Mesodermal cell (in vitro differentiated cells): ENCODE measurements at regions not wholly inside any gene's neighbourhood (a gene's known extent, or its start where the extent isn't known, plus 50 kb on each side); places are given as distances from the start of the nearest gene placed in this dataset.

ENCODE experiments used
- H3K27ac ChIP-seq: 2 replicates; pipeline ENCODE4 v1.7.0; 2013; ENCODE audit warnings: mild to moderate bottlenecking, low read depth, low read length, moderate library complexity; ENCODE audit not compliant: severe bottlenecking
- H3K36me3 ChIP-seq: 2 replicates; pipeline ENCODE4 v1.7.1; 2013; ENCODE audit warnings: mild to moderate bottlenecking, low read length, moderate library complexity; ENCODE audit not compliant: control insufficient read depth, insufficient read depth
- H3K4me1 ChIP-seq: one replicate; pipeline ENCODE4 v1.7.1; 2013; ENCODE audit warnings: mild to moderate bottlenecking, low read length; ENCODE audit not compliant: insufficient read depth, control insufficient read depth, poor library complexity, severe bottlenecking
- H3K4me3 ChIP-seq: 2 replicates; pipeline ENCODE4 v1.7.0; 2013; ENCODE audit warnings: low read length, control low read depth, mild to moderate bottlenecking; ENCODE audit not compliant: insufficient read depth, poor library complexity, severe bottlenecking; ENCODE audit errors: extremely low read depth
- H3K9me3 ChIP-seq: 2 replicates; pipeline ENCODE4 v1.7.1; 2013; ENCODE audit warnings: mild to moderate bottlenecking, low read length, moderate library complexity; ENCODE audit not compliant: control insufficient read depth
- WGBS, 2 experiments: methylation state at CpG; one replicate each; pipeline ENCODE4 v1.1.5; 2013; ENCODE audit warnings: missing lambda C conversion rate in 2 of 2; ENCODE audit not compliant: insufficient coverage in 2 of 2; 5-methylcytosine and 5-hydroxymethylcytosine counted together

DNA sequence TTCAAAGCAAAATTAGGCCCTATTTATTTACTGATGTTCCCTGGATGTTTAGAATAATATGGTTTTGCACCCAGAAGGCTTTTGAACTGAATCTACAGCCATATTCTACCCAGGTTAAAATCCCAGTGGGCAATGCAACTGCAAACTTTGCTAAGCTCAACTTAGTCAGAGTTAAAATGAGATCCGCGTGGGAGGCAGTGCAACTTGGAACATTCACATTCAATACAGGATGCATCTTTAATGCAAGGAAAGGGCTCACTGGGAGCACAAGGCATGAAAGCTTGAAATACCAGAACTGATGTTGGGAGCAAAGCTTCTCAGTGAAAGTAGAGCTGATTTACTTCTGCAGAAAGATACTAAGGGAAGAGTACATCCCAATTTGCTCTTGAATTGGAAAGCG is 281.2 kb upstream of the DEFB112 start:
- Histone ChIP-seq H3K36me3 (no peaks in the 10 kb centered on the region), H3K9me3 (no peaks in the 10 kb centered on the region), H3K27ac (no peak overlapping the region), H3K4me1 (no peaks in the 10 kb centered on the region), H3K4me3 (no peak overlapping the region)
- WGBS, 2 experiments: 89% methylated on average over 2 of the region's 3 CpGs; no CpG with 5 or more reads in 1 of the 2 experiments

DNA sequence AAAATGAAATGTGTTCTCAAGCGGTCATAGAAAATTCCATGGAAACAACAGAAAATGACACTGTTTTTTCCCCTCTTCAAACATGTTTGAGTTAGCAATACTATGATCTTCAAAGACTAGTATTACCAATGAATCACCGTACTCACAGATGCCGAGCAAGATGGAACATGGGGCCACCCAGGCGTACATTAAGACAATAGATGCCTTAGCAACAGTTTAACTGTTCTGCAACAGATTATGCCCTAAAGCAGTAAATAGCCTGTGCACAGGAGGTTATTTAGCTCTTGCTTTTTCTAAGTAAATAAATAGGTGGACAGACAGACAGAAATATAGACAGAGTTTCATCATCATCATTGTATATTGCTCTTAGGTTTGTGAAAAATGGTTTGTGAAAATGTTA is 284.0 kb upstream of the DEFB112 start:
- Histone ChIP-seq H3K4me1 (no peaks in the 10 kb centered on the region), H3K4me3 (no peak overlapping the region), H3K36me3 (no peaks in the 10 kb centered on the region), H3K9me3 (no peaks in the 10 kb centered on the region), H3K27ac (no peak overlapping the region)
- 90 to 97% methylated on average over 3 to 4 of the region's 4 CpGs for WGBS, 2 experiments

GRCh38 chr6:50337532-50338122 is 287.9 kb upstream of the DEFB112 start:
- WGBS, 2 experiments: 100% methylated on average over 1 of the region's 3 CpGs
- H3K4me3 ChIP-seq: no peak overlapping the region
- no peaks in the 10 kb centered on the region for H3K9me3 ChIP-seq
- no peaks in the 10 kb centered on the region for H3K36me3 ChIP-seq
- no peak overlapping the region for H3K27ac ChIP-seq
- no peaks in the 10 kb centered on the region for H3K4me1 ChIP-seq

DNA sequence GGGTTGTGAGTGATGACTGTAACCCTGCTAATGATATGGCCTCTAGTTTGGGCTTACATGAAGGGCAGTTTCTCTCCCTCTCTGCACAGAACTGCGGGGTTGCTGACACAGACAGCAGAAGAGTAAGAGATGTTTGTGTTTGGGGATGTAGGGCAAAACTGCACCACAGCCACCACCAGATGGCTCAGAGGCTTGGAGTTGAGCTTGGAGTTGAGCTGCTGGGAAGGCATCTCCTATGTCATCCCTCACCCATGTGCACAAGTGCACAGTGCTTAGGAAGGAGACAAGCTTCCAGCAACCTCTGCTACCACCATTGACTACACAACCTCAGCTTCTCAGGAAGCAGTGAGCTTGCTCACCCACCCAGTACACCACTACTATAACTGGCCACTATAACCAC is 303.9 kb upstream of the DEFB112 start:
- H3K36me3 ChIP-seq: no peaks in the 10 kb centered on the region
- H3K27ac ChIP-seq: no peak overlapping the region
- no peaks in the 10 kb centered on the region for H3K4me1 ChIP-seq
- H3K4me3 ChIP-seq: no peak overlapping the region
- no CpG with 5 or more reads among the region's 1 CpG for WGBS, 2 experiments
- H3K9me3 ChIP-seq: no peaks in the 10 kb centered on the region

GRCh38 chr6:50358113-50358512 is 308.4 kb upstream of the DEFB112 start:
- no peak overlapping the region for H3K27ac ChIP-seq
- no CpG with 5 or more reads among the region's 5 CpGs for WGBS, 2 experiments
- no peaks in the 10 kb centered on the region for H3K36me3 ChIP-seq
- peaks cover 4% of the 10 kb centered on the region for H3K4me1 ChIP-seq
- no peaks in the 10 kb centered on the region for H3K9me3 ChIP-seq
- no peak overlapping the region for H3K4me3 ChIP-seq

DNA sequence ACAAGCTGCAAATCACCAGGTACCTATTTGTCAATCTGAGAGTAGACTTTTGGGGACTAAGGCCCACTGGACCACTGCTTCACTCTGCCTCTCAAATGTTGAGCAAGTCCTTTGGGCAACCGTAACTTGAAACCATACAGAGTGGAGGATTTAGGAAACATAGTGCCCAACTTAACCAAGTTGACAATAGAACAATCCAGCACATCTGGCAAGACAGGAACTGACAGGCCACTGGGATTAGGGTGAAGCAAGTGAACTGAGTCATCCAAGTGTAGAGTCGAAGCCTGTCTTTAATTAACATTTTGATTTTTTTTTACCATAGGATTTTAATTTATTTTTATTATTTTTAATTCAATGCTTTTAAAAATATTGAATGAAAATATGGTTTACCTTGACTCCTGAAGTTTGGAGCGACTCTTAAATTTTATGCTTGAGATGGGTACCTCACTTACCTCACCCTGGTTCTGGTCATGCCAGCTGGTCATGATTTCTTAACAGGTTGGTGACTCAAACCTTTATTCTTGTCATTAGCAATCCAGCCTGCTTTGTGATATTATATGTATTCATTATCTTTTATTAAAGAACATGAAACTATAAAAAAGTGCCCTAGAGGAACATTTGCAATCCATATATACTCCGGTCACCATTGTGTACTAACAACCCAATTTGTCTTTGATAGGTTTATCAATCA is 312.1 kb upstream of the DEFB112 start:
- Histone ChIP-seq H3K4me3 (no peak overlapping the region), H3K4me1 (peaks cover 4% of the 10 kb centered on the region), H3K36me3 (no peaks in the 10 kb centered on the region), H3K9me3 (no peaks in the 10 kb centered on the region), H3K27ac (no peak overlapping the region)
- WGBS, 2 experiments: 100% methylated on average over 1 of the region's 4 CpGs; no CpG with 5 or more reads in 1 of the 2 experiments

GRCh38 chr6:50362706-50363105 is 313.0 kb upstream of the DEFB112 start:
- no peaks in the 10 kb centered on the region for H3K36me3 ChIP-seq
- H3K4me3 ChIP-seq: no peak overlapping the region
- H3K27ac ChIP-seq: no peak overlapping the region
- 100% methylated on average over 1 of the region's 1 CpG for WGBS, 2 experiments
- H3K9me3 ChIP-seq: no peaks in the 10 kb centered on the region
- peaks cover 4% of the 10 kb centered on the region for H3K4me1 ChIP-seq

DNA sequence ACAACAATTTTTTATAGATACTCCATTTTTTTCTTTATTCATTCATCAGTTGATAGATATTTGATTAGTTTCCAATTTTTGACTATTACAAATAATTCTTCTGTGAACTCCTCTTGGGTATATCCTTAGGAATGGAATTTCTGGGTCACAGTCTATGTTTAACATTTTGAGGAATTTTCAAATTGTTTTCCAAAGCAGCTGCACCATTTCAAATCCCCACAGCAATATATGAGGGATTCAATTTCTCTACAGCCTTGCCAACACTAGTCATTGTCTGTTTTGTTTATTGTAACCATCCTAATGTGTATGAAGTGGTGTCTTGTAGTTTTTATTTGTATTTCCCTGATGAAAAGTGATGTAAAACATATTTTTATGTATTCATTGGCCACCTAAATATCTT is 320.3 kb upstream of the DEFB112 start:
- Histone ChIP-seq H3K4me1 (no peaks in the 10 kb centered on the region), H3K27ac (no peak overlapping the region), H3K9me3 (no peaks in the 10 kb centered on the region), H3K36me3 (no peaks in the 10 kb centered on the region), H3K4me3 (no peak overlapping the region)

GRCh38 chr6:50380406-50381098 is 330.8 kb upstream of the DEFB112 start:
- WGBS, 2 experiments: 84 to 88% methylated on average over 2 to 5 of the region's 7 CpGs
- no peak overlapping the region for H3K4me3 ChIP-seq
- no peaks in the 10 kb centered on the region for H3K36me3 ChIP-seq
- no peaks in the 10 kb centered on the region for H3K9me3 ChIP-seq
- no peak overlapping the region for H3K27ac ChIP-seq
- no peaks in the 10 kb centered on the region for H3K4me1 ChIP-seq

DNA sequence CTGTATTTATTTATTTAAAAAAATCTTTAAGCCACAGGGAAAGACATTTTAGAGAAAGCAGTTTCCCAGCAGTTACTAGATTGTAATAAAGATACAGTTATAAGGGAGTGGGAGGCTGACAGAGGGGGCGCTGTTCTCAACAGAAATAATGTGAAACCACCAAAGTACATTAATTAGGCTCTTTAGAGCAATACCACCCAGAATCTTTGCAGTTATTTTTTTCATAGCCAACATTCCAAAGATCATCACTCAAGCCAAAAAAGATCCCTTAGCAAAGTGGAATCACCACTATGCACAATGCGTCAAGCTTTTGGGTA is 331.3 kb upstream of the DEFB112 start:
- Histone ChIP-seq H3K4me3 (no peak overlapping the region), H3K9me3 (no peaks in the 10 kb centered on the region), H3K36me3 (no peaks in the 10 kb centered on the region), H3K4me1 (no peaks in the 10 kb centered on the region), H3K27ac (no peak overlapping the region)
- WGBS, 2 experiments: 0 to 80% methylated on average over 1 of the region's 2 CpGs

GRCh38 chr6:50390416-50390815 is 322.9 kb upstream of the TFAP2D start:
- Histone ChIP-seq H3K4me3 (no peak overlapping the region), H3K27ac (no peak overlapping the region), H3K9me3 (no peaks in the 10 kb centered on the region), H3K36me3 (no peaks in the 10 kb centered on the region), H3K4me1 (no peaks in the 10 kb centered on the region)
- WGBS, 2 experiments: no CpG with 5 or more reads among the region's 1 CpG
